GM12874 (cell line): ENCODE measurements at regions not wholly inside any gene's neighbourhood (a gene's known extent, or its start where the extent isn't known, plus 50 kb on each side); places are given as distances from the start of the nearest gene placed in this dataset.

Experiments used
- TF ChIP-seq, protein P1 (sequence below): IDR thresholded peaks from 2 replicates; pipeline ENCODE4 v1.5.1; 2011; ENCODE audit warnings: low read depth, mild to moderate bottlenecking, control low read depth, low read length, moderate library complexity; ENCODE audit not compliant: insufficient read depth

- TF ChIP-seq, protein P1, sequence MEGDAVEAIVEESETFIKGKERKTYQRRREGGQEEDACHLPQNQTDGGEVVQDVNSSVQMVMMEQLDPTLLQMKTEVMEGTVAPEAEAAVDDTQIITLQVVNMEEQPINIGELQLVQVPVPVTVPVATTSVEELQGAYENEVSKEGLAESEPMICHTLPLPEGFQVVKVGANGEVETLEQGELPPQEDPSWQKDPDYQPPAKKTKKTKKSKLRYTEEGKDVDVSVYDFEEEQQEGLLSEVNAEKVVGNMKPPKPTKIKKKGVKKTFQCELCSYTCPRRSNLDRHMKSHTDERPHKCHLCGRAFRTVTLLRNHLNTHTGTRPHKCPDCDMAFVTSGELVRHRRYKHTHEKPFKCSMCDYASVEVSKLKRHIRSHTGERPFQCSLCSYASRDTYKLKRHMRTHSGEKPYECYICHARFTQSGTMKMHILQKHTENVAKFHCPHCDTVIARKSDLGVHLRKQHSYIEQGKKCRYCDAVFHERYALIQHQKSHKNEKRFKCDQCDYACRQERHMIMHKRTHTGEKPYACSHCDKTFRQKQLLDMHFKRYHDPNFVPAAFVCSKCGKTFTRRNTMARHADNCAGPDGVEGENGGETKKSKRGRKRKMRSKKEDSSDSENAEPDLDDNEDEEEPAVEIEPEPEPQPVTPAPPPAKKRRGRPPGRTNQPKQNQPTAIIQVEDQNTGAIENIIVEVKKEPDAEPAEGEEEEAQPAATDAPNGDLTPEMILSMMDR: no peak
Measured at GRCh38 chr5:54678737-54679136, 161.2 kb downstream of the SNX18 start.

DNA sequence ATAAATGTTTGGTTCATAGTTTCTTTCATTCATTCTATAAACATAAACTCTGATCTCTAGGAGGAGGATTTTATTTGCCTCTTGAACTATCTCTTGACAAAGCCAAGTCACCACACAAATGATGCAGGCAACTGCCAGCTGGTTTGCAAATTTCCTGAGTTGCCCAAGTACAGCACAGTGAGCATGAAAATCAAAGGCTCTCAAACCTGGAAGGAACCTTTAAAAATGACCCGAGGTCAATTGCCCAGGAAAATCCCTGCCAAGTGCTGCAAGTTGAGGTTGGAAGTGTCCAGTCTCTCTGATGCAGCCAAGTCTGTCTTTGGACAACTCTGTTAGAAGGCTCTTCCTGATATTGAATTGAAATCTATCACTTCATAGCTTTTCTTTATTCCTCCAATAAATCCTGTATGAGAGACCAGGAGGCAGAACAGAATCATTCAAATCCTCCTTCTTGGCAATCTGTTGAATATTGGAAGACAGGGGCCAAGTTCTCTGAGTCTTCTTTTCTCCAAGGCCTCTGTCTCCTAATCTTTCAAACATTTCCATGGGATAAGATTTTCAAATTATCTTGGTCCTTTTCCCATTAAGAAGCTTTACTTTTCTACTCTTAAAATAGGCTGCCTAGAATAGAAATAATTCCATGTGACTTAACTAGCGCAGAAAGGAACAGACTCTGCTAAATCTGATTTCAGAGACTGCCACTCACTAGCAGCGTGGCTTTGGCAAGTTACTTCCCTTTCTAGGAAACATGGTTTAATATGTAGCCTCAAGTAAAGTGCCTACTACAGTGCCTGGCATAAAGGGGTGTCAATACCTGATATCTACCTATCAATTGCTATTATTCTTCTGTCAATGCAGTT lies 159.2 kb downstream of the SNX18 start:
- TF ChIP-seq, protein P1: no peak

DNA sequence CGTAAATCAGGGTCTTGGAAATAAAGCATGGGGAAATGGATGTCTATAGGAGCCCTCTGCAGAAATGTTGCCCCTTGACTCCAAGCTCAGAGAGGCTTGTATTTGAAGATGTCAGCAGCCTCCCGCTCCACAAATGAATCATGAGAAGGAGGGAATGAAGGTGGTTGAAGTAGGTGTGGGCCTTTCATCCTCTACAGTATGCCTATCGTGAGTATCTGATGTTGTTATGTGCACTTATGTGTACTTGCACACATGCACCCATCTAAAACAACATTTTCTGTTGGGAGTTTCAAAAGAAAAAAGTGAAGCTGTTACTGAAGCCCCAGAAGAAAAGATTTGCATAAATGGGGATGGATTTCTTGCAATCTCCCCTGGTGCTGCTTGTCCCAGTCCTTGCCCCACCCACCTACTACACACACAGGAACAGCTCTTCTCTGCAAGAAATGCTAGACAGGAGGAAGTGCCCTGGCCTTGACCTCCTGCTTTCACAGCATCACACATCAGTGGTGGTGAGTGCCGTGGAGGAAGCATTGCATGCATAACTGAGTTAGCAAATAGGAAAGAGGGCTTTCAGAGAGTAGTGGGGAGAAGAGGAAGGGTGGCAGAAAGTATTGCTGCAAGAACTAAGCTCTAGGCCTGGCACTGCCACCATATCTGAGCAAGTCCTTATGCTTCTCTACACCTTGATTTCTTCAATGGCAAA lies 156.1 kb downstream of the SNX18 start:
- TF ChIP-seq, protein P1: no peak

GRCh38 chr5:54672871-54673270 lies 155.3 kb downstream of the SNX18 start:
- TF ChIP-seq, protein P1: no peak

- TF ChIP-seq, protein P1: no peak
Measured at GRCh38 chr5:54671681-54672080, 154.1 kb downstream of the SNX18 start.

GRCh38 chr5:54671111-54671531 lies 153.6 kb downstream of the SNX18 start:
- TF ChIP-seq, protein P1: no peak

GRCh38 chr5:54670281-54670680 lies 152.7 kb downstream of the SNX18 start:
- TF ChIP-seq, protein P1: no peak
